Thyroid gland (tissue), 4 donors: ENCODE measurements at regions not wholly inside any gene's neighbourhood (a gene's known extent, or its start where the extent isn't known, plus 50 kb on each side); places are given as distances from the start of the nearest gene placed in this dataset.

Experiments
- POLR2A ChIP-seq, 2 donors: fragments of 450-650 bp; IDR thresholded peaks; one replicate each; pipeline ENCODE4 v1.6.1; 2017; ENCODE audit warnings: antibody characterized with exemption in 2 of 2, mild to moderate bottlenecking in 2 of 2, moderate library complexity in 1 of 2
- TF ChIP-seq, protein P1 (sequence below), 6 experiments: fragments of 200-600 bp in 3 of 6; fragments of 450-650 bp in 3 of 6; sonication (generic) in 3 of 6; IDR thresholded peaks; one replicate each; pipeline ENCODE4 v1.5.1; 2016 to 2019; ENCODE audit warnings: antibody characterized with exemption in 6 of 6, mild to moderate bottlenecking in 2 of 6, inconsistent platforms in 1 of 6, moderate library complexity in 1 of 6

DNA sequence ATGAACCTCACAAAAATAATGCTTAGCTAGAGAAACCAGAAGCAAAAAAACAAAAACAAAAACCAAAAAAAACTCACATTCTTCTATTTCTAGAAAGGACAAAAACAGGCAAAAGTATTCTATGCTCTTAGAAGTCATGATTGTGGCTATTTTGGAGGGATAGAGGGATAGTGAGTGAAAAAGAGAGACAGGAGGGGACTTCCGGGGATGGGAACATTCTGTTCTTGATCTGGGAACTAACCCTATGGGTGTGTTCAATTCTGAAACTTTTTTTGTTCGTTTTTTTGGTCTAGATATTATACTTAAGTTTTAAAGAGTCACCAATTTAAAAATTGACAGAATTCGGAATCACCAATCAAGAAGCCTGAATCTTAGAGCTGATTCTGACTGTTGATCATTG lies 120.0 kb upstream of the TPM1 start:
- TF ChIP-seq, protein P1, sequence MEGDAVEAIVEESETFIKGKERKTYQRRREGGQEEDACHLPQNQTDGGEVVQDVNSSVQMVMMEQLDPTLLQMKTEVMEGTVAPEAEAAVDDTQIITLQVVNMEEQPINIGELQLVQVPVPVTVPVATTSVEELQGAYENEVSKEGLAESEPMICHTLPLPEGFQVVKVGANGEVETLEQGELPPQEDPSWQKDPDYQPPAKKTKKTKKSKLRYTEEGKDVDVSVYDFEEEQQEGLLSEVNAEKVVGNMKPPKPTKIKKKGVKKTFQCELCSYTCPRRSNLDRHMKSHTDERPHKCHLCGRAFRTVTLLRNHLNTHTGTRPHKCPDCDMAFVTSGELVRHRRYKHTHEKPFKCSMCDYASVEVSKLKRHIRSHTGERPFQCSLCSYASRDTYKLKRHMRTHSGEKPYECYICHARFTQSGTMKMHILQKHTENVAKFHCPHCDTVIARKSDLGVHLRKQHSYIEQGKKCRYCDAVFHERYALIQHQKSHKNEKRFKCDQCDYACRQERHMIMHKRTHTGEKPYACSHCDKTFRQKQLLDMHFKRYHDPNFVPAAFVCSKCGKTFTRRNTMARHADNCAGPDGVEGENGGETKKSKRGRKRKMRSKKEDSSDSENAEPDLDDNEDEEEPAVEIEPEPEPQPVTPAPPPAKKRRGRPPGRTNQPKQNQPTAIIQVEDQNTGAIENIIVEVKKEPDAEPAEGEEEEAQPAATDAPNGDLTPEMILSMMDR (IDR thresholded peaks at IDR 0.05), result no peak
- no peak for TF ChIP-seq POLR2A (IDR thresholded peaks at IDR 0.05)
